ENCODE measurements at regions not wholly inside any gene's neighbourhood (a gene's known extent, or its start where the extent isn't known, plus 50 kb on each side); places are given as distances from the start of the nearest gene placed in this dataset.

GRCh38 chr2:83305758-83306378 is 1153.2 kb downstream of the SUCLG1 start:
- DNase-seq (ENCODE audit: low read depth in 2 of 2) = no peak
- Histone ChIP-seq H3K27ac (ENCODE audit: insufficient read depth, low read length) (no peak overlapping the region), H3K4me2 (ENCODE audit: extremely low read depth, insufficient read depth, low read length) (no peak overlapping the region), H3K9me3 (ENCODE audit: control insufficient read depth, insufficient read depth, low read depth, low read length) (no peaks in the 10 kb centered on the region), H3K4me3 (replicated peaks in 1 of 4; ENCODE audit: control extremely low read depth in 1 of 4, insufficient read depth in 1 of 4, low read depth in 3 of 4, low read length in 4 of 4) (no peak overlapping the region), H2AFZ (ENCODE audit: low read length) (no peak overlapping the region), H4K20me1 (ENCODE audit: control insufficient read depth, extremely low read depth, insufficient read depth, low read length) (no peaks in the 10 kb centered on the region), H3K4me1 (ENCODE audit: control insufficient read depth, extremely low read depth, insufficient read depth, low read length) (no peaks in the 10 kb centered on the region), H3K79me2 (ENCODE audit: control insufficient read depth, insufficient read depth, low read length) (no peaks in the 10 kb centered on the region), H3K9ac (ENCODE audit: insufficient read depth, low read length) (no peak overlapping the region), H3K27me3 (ENCODE audit: control insufficient read depth, insufficient read depth, low read length) (no peaks in the 10 kb centered on the region), H3K36me3 (ENCODE audit: control insufficient read depth, insufficient read depth, low read length) (no peaks in the 10 kb centered on the region)
- TF ChIP-seq EZH2 (IDR thresholded peaks at IDR 0.05; ENCODE audit: low read length, missing control alignments) = no peak
- TF ChIP-seq, protein P1, sequence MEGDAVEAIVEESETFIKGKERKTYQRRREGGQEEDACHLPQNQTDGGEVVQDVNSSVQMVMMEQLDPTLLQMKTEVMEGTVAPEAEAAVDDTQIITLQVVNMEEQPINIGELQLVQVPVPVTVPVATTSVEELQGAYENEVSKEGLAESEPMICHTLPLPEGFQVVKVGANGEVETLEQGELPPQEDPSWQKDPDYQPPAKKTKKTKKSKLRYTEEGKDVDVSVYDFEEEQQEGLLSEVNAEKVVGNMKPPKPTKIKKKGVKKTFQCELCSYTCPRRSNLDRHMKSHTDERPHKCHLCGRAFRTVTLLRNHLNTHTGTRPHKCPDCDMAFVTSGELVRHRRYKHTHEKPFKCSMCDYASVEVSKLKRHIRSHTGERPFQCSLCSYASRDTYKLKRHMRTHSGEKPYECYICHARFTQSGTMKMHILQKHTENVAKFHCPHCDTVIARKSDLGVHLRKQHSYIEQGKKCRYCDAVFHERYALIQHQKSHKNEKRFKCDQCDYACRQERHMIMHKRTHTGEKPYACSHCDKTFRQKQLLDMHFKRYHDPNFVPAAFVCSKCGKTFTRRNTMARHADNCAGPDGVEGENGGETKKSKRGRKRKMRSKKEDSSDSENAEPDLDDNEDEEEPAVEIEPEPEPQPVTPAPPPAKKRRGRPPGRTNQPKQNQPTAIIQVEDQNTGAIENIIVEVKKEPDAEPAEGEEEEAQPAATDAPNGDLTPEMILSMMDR (conservative IDR thresholded peaks at IDR 0.05 in 1 of 2, IDR thresholded peaks at IDR 0.05 in 1 of 2; ENCODE audit: low read depth in 1 of 2, low read length in 2 of 2) = no peak

DNA sequence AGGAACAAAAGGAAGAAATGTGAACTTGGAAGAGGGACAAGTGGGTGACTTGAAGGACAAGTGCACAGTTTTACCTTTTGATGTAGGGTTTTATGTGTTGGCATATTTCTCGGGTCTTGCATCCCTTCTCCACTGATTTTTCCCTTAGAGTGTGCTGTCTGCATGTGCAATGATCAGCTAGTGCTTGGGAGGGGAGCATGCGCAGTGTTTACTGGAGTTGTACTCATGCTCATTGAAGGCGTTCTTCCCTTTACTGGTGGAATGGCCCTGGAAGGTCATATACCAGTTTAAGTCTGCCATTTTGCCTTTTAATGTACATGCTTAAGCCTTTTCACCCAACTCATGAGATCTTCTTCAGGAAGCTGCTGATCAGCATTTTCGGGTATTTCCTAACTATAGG is 1168.0 kb downstream of the SUCLG1 start:
- no peak overlapping the region for H3K27ac ChIP-seq (ENCODE audit: insufficient read depth, low read length)
- H3K9ac ChIP-seq (ENCODE audit: insufficient read depth, low read length) = no peak overlapping the region
- H3K4me1 ChIP-seq (ENCODE audit: control insufficient read depth, extremely low read depth, insufficient read depth, low read length) = no peaks in the 10 kb centered on the region
- no peaks in the 10 kb centered on the region for H4K20me1 ChIP-seq (ENCODE audit: control insufficient read depth, extremely low read depth, insufficient read depth, low read length)
- H3K79me2 ChIP-seq (ENCODE audit: control insufficient read depth, insufficient read depth, low read length) = no peaks in the 10 kb centered on the region
- no peak overlapping the region for H3K4me2 ChIP-seq (ENCODE audit: extremely low read depth, insufficient read depth, low read length)
- no peaks in the 10 kb centered on the region for H3K36me3 ChIP-seq (ENCODE audit: control insufficient read depth, insufficient read depth, low read length)
- no peaks in the 10 kb centered on the region for H3K9me3 ChIP-seq (ENCODE audit: control insufficient read depth, insufficient read depth, low read depth, low read length)
- no peak for DNase-seq (ENCODE audit: low read depth in 2 of 2)
- TF ChIP-seq, protein P1 (conservative IDR thresholded peaks at IDR 0.05 in 1 of 2, IDR thresholded peaks at IDR 0.05 in 1 of 2; ENCODE audit: low read depth in 1 of 2, low read length in 2 of 2) = no peak
- no peak for TF ChIP-seq EZH2 (IDR thresholded peaks at IDR 0.05; ENCODE audit: low read length, missing control alignments)
- H2AFZ ChIP-seq (ENCODE audit: low read length) = no peak overlapping the region
- H3K27me3 ChIP-seq (ENCODE audit: control insufficient read depth, insufficient read depth, low read length) = no peaks in the 10 kb centered on the region
- H3K4me3 ChIP-seq (replicated peaks in 1 of 4; ENCODE audit: control extremely low read depth in 1 of 4, insufficient read depth in 1 of 4, low read depth in 3 of 4, low read length in 4 of 4) = no peak overlapping the region

DNA sequence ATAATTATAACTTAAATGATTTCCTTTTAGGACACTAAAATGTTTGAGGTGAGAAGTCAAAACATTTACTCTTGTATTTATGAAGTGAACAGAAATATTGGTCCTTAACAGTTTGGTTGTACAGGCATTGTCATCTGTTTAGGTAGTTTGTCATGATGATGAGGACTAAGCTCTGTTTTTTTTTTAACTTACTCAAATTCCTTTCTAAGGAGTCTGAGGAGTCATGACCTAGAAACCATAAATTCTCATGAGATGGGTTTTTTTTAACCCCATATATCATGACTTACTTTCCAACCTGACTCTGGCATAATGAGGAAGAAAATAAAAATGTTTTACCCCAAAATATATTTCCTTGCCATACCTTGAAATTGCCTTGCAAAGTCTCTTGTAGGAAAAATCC is 1176.2 kb downstream of the SUCLG1 start:
- Histone ChIP-seq H3K4me2 (ENCODE audit: extremely low read depth, insufficient read depth, low read length) (no peak overlapping the region), H3K9me3 (ENCODE audit: control insufficient read depth, insufficient read depth, low read depth, low read length) (no peaks in the 10 kb centered on the region), H3K36me3 (ENCODE audit: control insufficient read depth, insufficient read depth, low read length) (no peaks in the 10 kb centered on the region), H3K4me1 (ENCODE audit: control insufficient read depth, extremely low read depth, insufficient read depth, low read length) (no peaks in the 10 kb centered on the region), H3K27me3 (ENCODE audit: control insufficient read depth, insufficient read depth, low read length) (no peaks in the 10 kb centered on the region), H3K27ac (ENCODE audit: insufficient read depth, low read length) (no peak overlapping the region), H3K4me3 (replicated peaks in 1 of 4; ENCODE audit: control extremely low read depth in 1 of 4, insufficient read depth in 1 of 4, low read depth in 3 of 4, low read length in 4 of 4) (no peak overlapping the region), H3K9ac (ENCODE audit: insufficient read depth, low read length) (no peak overlapping the region), H4K20me1 (ENCODE audit: control insufficient read depth, extremely low read depth, insufficient read depth, low read length) (no peaks in the 10 kb centered on the region), H3K79me2 (ENCODE audit: control insufficient read depth, insufficient read depth, low read length) (no peaks in the 10 kb centered on the region), H2AFZ (ENCODE audit: low read length) (no peak overlapping the region)
- TF ChIP-seq EZH2 (IDR thresholded peaks at IDR 0.05; ENCODE audit: low read length, missing control alignments) = no peak
- TF ChIP-seq, protein P1 (conservative IDR thresholded peaks at IDR 0.05 in 1 of 2, IDR thresholded peaks at IDR 0.05 in 1 of 2; ENCODE audit: low read depth in 1 of 2, low read length in 2 of 2) = no peak
- DNase-seq (ENCODE audit: low read depth in 2 of 2) = no peak

All from fibroblast of lung (primary cell).